Mesothelial cell of epicardium (in vitro differentiated cells): ENCODE measurements at regions not wholly inside any gene's neighbourhood (a gene's known extent, or its start where the extent isn't known, plus 50 kb on each side); places are given as distances from the start of the nearest gene placed in this dataset.
"Not testable (repeated sequence)": the region's sequence is repeated elsewhere in the genome, so short reads cannot be mapped to it uniquely, and the experiment has no call there.

ENCODE experiments used
- DNase-seq, 2 experiments: peaks; one replicate each; pipeline ENCODE4 v3.0.0; 2021; ENCODE audit warnings: low spot score in 2 of 2; ENCODE audit not compliant: unreplicated experiment in 2 of 2
- H3K27ac Mint-ChIP-seq: 2 replicates; pipeline ENCODE4 v1.8.0; 2021; ENCODE audit warnings: mixed read lengths
- H3K27me3 Mint-ChIP-seq: 2 replicates; pipeline ENCODE4 v1.8.0; 2021; ENCODE audit warnings: low read depth, mixed read lengths
- H3K36me3 Mint-ChIP-seq: 2 replicates; pipeline ENCODE4 v1.8.0; 2021; ENCODE audit warnings: mixed read lengths
- H3K4me1 Mint-ChIP-seq: 2 replicates; pipeline ENCODE4 v1.8.0; 2021; ENCODE audit warnings: mixed read lengths
- H3K4me3 Mint-ChIP-seq: 2 replicates; pipeline ENCODE4 v1.8.0; 2021; ENCODE audit warnings: mild to moderate bottlenecking, moderate library complexity, mixed read lengths
- H3K9me3 Mint-ChIP-seq: 2 replicates; pipeline ENCODE4 v1.8.0; 2021; ENCODE audit warnings: mixed read lengths
- CTCF ChIP-seq: fragments of 200-600 bp; sonication (generic); IDR thresholded peaks from one replicate; pipeline ENCODE4 v1.5.0; 2021; ENCODE audit warnings: antibody characterized with exemption; ENCODE audit not compliant: unreplicated experiment

- H3K9me3 Mint-ChIP-seq, H3K36me3 Mint-ChIP-seq, H3K27ac Mint-ChIP-seq, H3K27me3 Mint-ChIP-seq, H3K4me1 Mint-ChIP-seq: not testable (repeated sequence)
- H3K4me3 Mint-ChIP-seq, result peak overlapping the region; percentile 20
- peak in 1 of 2 experiments; percentile 41 for DNase-seq
These were observed 58.9 kb downstream of the GOLGA6L7 start for GRCh38 chr15:28789401-28790114.

GRCh38 chr15:28788649-28789400, 59.6 kb downstream of the GOLGA6L7 start:
- H3K9me3 Mint-ChIP-seq, DNase-seq, H3K27ac Mint-ChIP-seq, H3K27me3 Mint-ChIP-seq, H3K4me3 Mint-ChIP-seq, H3K4me1 Mint-ChIP-seq, H3K36me3 Mint-ChIP-seq: not testable (repeated sequence)

- not testable (repeated sequence) for H3K9me3 Mint-ChIP-seq, H3K27ac Mint-ChIP-seq, H3K27me3 Mint-ChIP-seq, H3K36me3 Mint-ChIP-seq, H3K4me1 Mint-ChIP-seq, DNase-seq, H3K4me3 Mint-ChIP-seq
These were observed 60.3 kb downstream of the GOLGA6L7 start for GRCh38 chr15:28788176-28788575.

- TF ChIP-seq CTCF, result no peak
- Mint-ChIP-seq H3K4me1 (peaks cover 6% of the 10 kb centered on the region), H3K27me3 (no peaks in the 10 kb centered on the region), H3K27ac (peak overlapping the region; percentile 5), H3K4me3 (no peak overlapping the region), H3K36me3 (no peaks in the 10 kb centered on the region), H3K9me3 (no peaks in the 10 kb centered on the region)
- no peak for DNase-seq
These were observed 61.9 kb downstream of the GOLGA6L7 start for GRCh38 chr15:28786521-28786920.

GRCh38 chr15:28784347-28785163, 63.9 kb downstream of the GOLGA6L7 start:
- H3K4me3 Mint-ChIP-seq, H3K9me3 Mint-ChIP-seq, H3K36me3 Mint-ChIP-seq, DNase-seq, H3K27ac Mint-ChIP-seq, H3K27me3 Mint-ChIP-seq, H3K4me1 Mint-ChIP-seq: not testable (repeated sequence)

- Mint-ChIP-seq H3K4me1 (peaks cover 4% of the 10 kb centered on the region), H3K4me3 (no peak overlapping the region), H3K27ac (no peak overlapping the region), H3K9me3 (no peaks in the 10 kb centered on the region), H3K36me3 (no peaks in the 10 kb centered on the region), H3K27me3 (no peaks in the 10 kb centered on the region)
- no peak for TF ChIP-seq CTCF
- no peak for DNase-seq
These were observed 64.6 kb downstream of the GOLGA6L7 start for GRCh38 chr15:28783873-28784272.

- TF ChIP-seq CTCF, result no peak
- DNase-seq, result no peak
- Mint-ChIP-seq H3K9me3 (no peaks in the 10 kb centered on the region), H3K36me3 (no peaks in the 10 kb centered on the region), H3K4me1 (peaks cover 4% of the 10 kb centered on the region), H3K27ac (no peak overlapping the region), H3K27me3 (no peaks in the 10 kb centered on the region), H3K4me3 (no peak overlapping the region)
These were observed 65.0 kb downstream of the GOLGA6L7 start for GRCh38 chr15:28783466-28783865.

GRCh38 chr15:28778397-28778796, 66.2 kb upstream of the GOLGA8M start:
- not testable (repeated sequence) for H3K27me3 Mint-ChIP-seq

GRCh38 chr15:28772857-28773256, 60.6 kb upstream of the GOLGA8M start:
- not testable (repeated sequence) for H3K27ac Mint-ChIP-seq, H3K27me3 Mint-ChIP-seq, H3K36me3 Mint-ChIP-seq, DNase-seq, H3K9me3 Mint-ChIP-seq, H3K4me3 Mint-ChIP-seq, H3K4me1 Mint-ChIP-seq

More at GRCh38 chr15:28778397-28778796, 66.2 kb upstream of the GOLGA8M start:
- DNase-seq, H3K36me3 Mint-ChIP-seq, H3K9me3 Mint-ChIP-seq, H3K27ac Mint-ChIP-seq, H3K4me1 Mint-ChIP-seq, H3K4me3 Mint-ChIP-seq: not testable (repeated sequence)
